K562 (cell line): ENCODE measurements at regions not wholly inside any gene's neighbourhood (a gene's known extent, or its start where the extent isn't known, plus 50 kb on each side); places are given as distances from the start of the nearest gene placed in this dataset.

Experiments
- ATAC-seq: fragments of 200-7000 bp; cut with Tn5 transposase; 3 replicates; pipeline ENCODE4 v1.9.1; 2020; ENCODE audit warnings: moderate library complexity
- BruUV-seq: library from RNA; stranded (reverse); fragments of 400-500 nt; replicated peaks from 2 replicates; lab custom pipeline; 2021; lab: Mats Ljungman, UMichigan
- CTCF ChIA-PET: fragments of 300-600 bp; formaldehyde crosslinking; extraction: SDS; loops from one replicate; lab custom pipeline; 2021; ENCODE audit warnings: low intra/inter-chr PET ratio; lab: Yijun Ruan, JAX
- POLR2A ChIA-PET: fragments of 300-600, 350-650 bp; sonication (Branson Sonifier 250); formaldehyde crosslinking; extraction: SDS; loops from one replicate; lab custom pipeline; 2021; ENCODE audit warnings: antibody characterized with exemption, inconsistent platforms; lab: Yijun Ruan, JAX
- DNase-seq, 4 experiments: peaks; one replicate each; pipeline versions ENCODE4 v3.0.0 to v3.0.0-alpha.2; 2011 to 2018; ENCODE audit warnings: low spot score in 3 of 4, mixed read lengths in 3 of 4; ENCODE audit errors: extremely low read depth in 1 of 4
- FAIRE-seq: peaks from 2 replicates; lab custom pipeline; 2011; peaks lifted over from hg19 to GRCh38; lab: Jason Lieb, UNC
- H2AFZ ChIP-seq: 2 replicates; pipeline ENCODE4 v1.6.0; 2011; ENCODE audit warnings: low read depth, low read length, control low read depth, inconsistent platforms
- H3K27ac ChIP-seq: fragments of 200-600 bp; 3 replicates; pipeline ENCODE4 v1.8.0; 2011; ENCODE audit warnings: low read depth, mild to moderate bottlenecking, control low read depth, inconsistent platforms, low read length, moderate library complexity, mixed read lengths; ENCODE audit errors: extremely low read depth
- H3K27me3 ChIP-seq, 2 experiments: fragments of 300-600 bp in 1 of 2; 2 replicates in 1 of 2; 3 replicates in 1 of 2; pipeline versions ENCODE4 v1.6.0 to v1.8.0; 2011; ENCODE audit warnings: inconsistent platforms in 2 of 2, low read length in 2 of 2, mild to moderate bottlenecking in 1 of 2, mixed read lengths in 1 of 2, moderate library complexity in 1 of 2; ENCODE audit not compliant: control insufficient read depth in 2 of 2, insufficient read depth in 2 of 2
- H3K36me3 ChIP-seq: fragments of 300-600 bp; 3 replicates; pipeline ENCODE4 v1.8.0; 2011; ENCODE audit warnings: mild to moderate bottlenecking, low read length, inconsistent platforms; ENCODE audit not compliant: control insufficient read depth, insufficient read depth
- H3K4me1 ChIP-seq, 2 experiments: fragments of 200-600 bp in 1 of 2; replicated peaks in 1 of 2; 2 replicates in 1 of 2; 3 replicates in 1 of 2; pipeline versions ENCODE4 v1.5.1 to v1.8.0; 2011; ENCODE audit warnings: inconsistent platforms in 2 of 2, low read length in 2 of 2, mild to moderate bottlenecking in 1 of 2, mixed read lengths in 1 of 2, moderate library complexity in 1 of 2; ENCODE audit not compliant: control insufficient read depth in 2 of 2, insufficient read depth in 2 of 2
- H3K4me2 ChIP-seq: 2 replicates; pipeline ENCODE4 v1.6.1; 2011; ENCODE audit warnings: low read length, control low read depth, inconsistent platforms, mixed read lengths; ENCODE audit not compliant: insufficient read depth
- H3K4me3 ChIP-seq: fragments of 200-600 bp; sonication (generic), shearing (Covaris generic); 2 replicates; pipeline ENCODE4 v1.5.1; 2016; ENCODE audit warnings: control low read depth, inconsistent platforms
- H3K79me2 ChIP-seq: fragments of 200-600 bp; 3 replicates; pipeline ENCODE4 v1.8.0; 2011; ENCODE audit warnings: low read length, inconsistent platforms; ENCODE audit not compliant: control insufficient read depth, insufficient read depth
- H3K9ac ChIP-seq, 2 experiments: 2 replicates each; pipeline versions ENCODE4 v1.6.0 to v1.6.1; 2011; ENCODE audit warnings: low read depth in 2 of 2, low read length in 2 of 2, control low read depth in 1 of 2, inconsistent platforms in 1 of 2, mild to moderate bottlenecking in 1 of 2, mixed read lengths in 1 of 2; ENCODE audit not compliant: insufficient read depth in 1 of 2
- H3K9me1 ChIP-seq: one replicate; pipeline ENCODE4 v1.6.0; 2011; ENCODE audit warnings: inconsistent platforms, mild to moderate bottlenecking, low read length, moderate library complexity; ENCODE audit not compliant: control insufficient read depth, insufficient read depth
- H3K9me3 ChIP-seq: replicated peaks from 2 replicates; pipeline ENCODE4 v1.5.1; 2011; ENCODE audit warnings: low read depth, low read length, inconsistent platforms; ENCODE audit not compliant: control insufficient read depth, insufficient read depth
- H4K20me1 ChIP-seq: replicated peaks from 2 replicates; pipeline ENCODE4 v1.6.1; 2011; ENCODE audit warnings: low read length, inconsistent platforms, mixed read lengths; ENCODE audit not compliant: control insufficient read depth, insufficient read depth
- EHMT2 ChIP-seq: fragments of 450-650 bp; IDR thresholded peaks from 2 replicates; pipeline ENCODE4 v1.6.1; 2018; ENCODE audit warnings: antibody characterized with exemption
- FOXP1 ChIP-seq: sonication (generic); formaldehyde crosslinking; IDR thresholded peaks from 2 replicates; pipeline ENCODE4 v1.8.0; 2022; ENCODE audit warnings: mild to moderate bottlenecking, missing genetic modification reagents
- GMEB1 ChIP-seq: fragments of 250-450 bp; sonication (Bioruptor Pico); IDR thresholded peaks from 2 replicates; pipeline ENCODE4 v1.4.0; 2020; ENCODE audit warnings: mild to moderate bottlenecking
- GTF2B ChIP-seq: IDR thresholded peaks from 2 replicates; pipeline ENCODE4 v1.6.1; 2011; ENCODE audit not compliant: insufficient read length; ENCODE audit errors: extremely low read depth
- IRF9 ChIP-seq: fragments of 450-650 bp; IDR thresholded peaks from 2 replicates; pipeline ENCODE4 v1.6.1; 2016; ENCODE audit warnings: missing biosample characterization, missing genetic modification characterization
- MED1 ChIP-seq: sonication (generic); formaldehyde crosslinking; IDR thresholded peaks from 2 replicates; pipeline ENCODE4 v1.8.1; 2023; ENCODE audit warnings: missing genetic modification reagents, borderline replicate concordance
- PTTG1 ChIP-seq: fragments of 450-650 bp; IDR thresholded peaks from 2 replicates; pipeline ENCODE4 v1.6.1; 2016; ENCODE audit warnings: low read depth, mild to moderate bottlenecking, missing genetic modification characterization, missing compliant biosample characterization
- SAP30 ChIP-seq: fragments of 200-600 bp; sonication (generic); IDR thresholded peaks from 2 replicates; pipeline ENCODE4 v1.6.1; 2012; ENCODE audit warnings: borderline replicate concordance, low read depth, mild to moderate bottlenecking, moderate library complexity, low read length, control low read depth, inconsistent platforms; ENCODE audit not compliant: insufficient read depth, poor library complexity, severe bottlenecking
- ZNF79 ChIP-seq: fragments of 250-450 bp; sonication (Bioruptor Pico); IDR thresholded peaks from 2 replicates; pipeline ENCODE4 v1.4.0; 2020; ENCODE audit warnings: low read depth, mild to moderate bottlenecking, moderate library complexity
- WGBS: fragments of 100-300 bp; shearing (Covaris generic); methylation state at CpG from one replicate; pipeline ENCODE4 v1.1.6; 2016; ENCODE audit warnings: low coverage, mixed read lengths; ENCODE audit not compliant: insufficient coverage; ENCODE audit errors: missing lambda C conversion rate; 5-methylcytosine and 5-hydroxymethylcytosine counted together
- in situ Hi-C: fragments of 300-500 bp; cut with MboI; formaldehyde crosslinking; loops from 4 replicates; pipeline ENCODE4 v1.15.0; 2018; ENCODE audit warnings: inconsistent platforms, mixed read lengths
- intact Hi-C: fragments of 100-400 bp; cut with micrococcal nuclease; formaldehyde crosslinking; loops from 2 replicates; pipeline ENCODE4 v1.14.2; 2022

GRCh38 chr5:28398185-28398584 lies 1359.8 kb upstream of the CDH9 start (continued):
- TF ChIP-seq IRF9 (no peak), GTF2B (no peak), SAP30 (no peak)

- no peak for FAIRE-seq
- intact Hi-C loops = no loop called here
- no TSS peak for BruUV-seq
Observed at GRCh38 chr5:28397502-28397941, 1359.1 kb upstream of the CDH9 start.

More at GRCh38 chr5:28397502-28397941, 1359.1 kb upstream of the CDH9 start:
- no peaks in the 10 kb centered on the region for H3K36me3 ChIP-seq
- no peak overlapping the region for H3K27ac ChIP-seq
- H4K20me1 ChIP-seq = no peaks in the 10 kb centered on the region
- WGBS = 3% methylated on average over 4 of the region's 4 CpGs
- H3K9ac ChIP-seq = no peak overlapping the region
- H3K4me2 ChIP-seq = no peak overlapping the region
- H3K9me3 ChIP-seq = no peaks in the 10 kb centered on the region
- H3K27me3 ChIP-seq = no peaks in the 10 kb centered on the region
- no peak overlapping the region for H2AFZ ChIP-seq
- no peaks in the 10 kb centered on the region for H3K9me1 ChIP-seq
- H3K4me1 ChIP-seq = no peaks in the 10 kb centered on the region
- no peak for DNase-seq
- ChIA-PET POLR2A (no interaction called here), CTCF (no interaction called here)
- TF ChIP-seq MED1 (CRISPR knock-in tag) (no peak), EHMT2 (no peak), FOXP1 (CRISPR knock-in tag) (no peak), PTTG1 (no peak), GMEB1 (CRISPR knock-in tag) (no peak), ZNF79 (CRISPR knock-in tag) (no peak)
- no peak for ATAC-seq
- no peak overlapping the region for H3K4me3 ChIP-seq
- in situ Hi-C loops = no loop called here
- no peaks in the 10 kb centered on the region for H3K79me2 ChIP-seq
